Large intestine (tissue), 3 donors: ENCODE measurements at regions not wholly inside any gene's neighbourhood (a gene's known extent, or its start where the extent isn't known, plus 50 kb on each side); places are given as distances from the start of the nearest gene placed in this dataset.

Source experiments
- DNase-seq, 2 donors: peaks; one replicate each; pipeline versions ENCODE4 v3.0.0 to v3.0.0-alpha.2; 2013
- H3K27ac ChIP-seq: one replicate; pipeline ENCODE4 v1.5.1; 2013; ENCODE audit warnings: low read length
- H3K27me3 ChIP-seq: 2 replicates; pipeline ENCODE4 v1.6.1; 2013; ENCODE audit warnings: low read length; ENCODE audit not compliant: control insufficient read depth, insufficient read depth
- H3K36me3 ChIP-seq: 2 replicates; pipeline ENCODE4 v1.6.1; 2013; ENCODE audit warnings: low read length; ENCODE audit not compliant: control insufficient read depth, insufficient read depth
- H3K4me1 ChIP-seq: one replicate; pipeline ENCODE4 v1.6.1; 2013; ENCODE audit warnings: low read length; ENCODE audit not compliant: control insufficient read depth, insufficient read depth
- H3K4me3 ChIP-seq: one replicate; pipeline ENCODE4 v1.5.1; 2013; ENCODE audit warnings: low read length
- H3K9me3 ChIP-seq: one replicate; pipeline ENCODE4 v1.6.1; 2013; ENCODE audit warnings: mild to moderate bottlenecking, low read depth, low read length, moderate library complexity; ENCODE audit not compliant: control insufficient read depth
- WGBS: methylation state at CpG from one replicate; pipeline ENCODE4 v1.1.5; 2013; ENCODE audit warnings: low lambda C conversion rate; ENCODE audit not compliant: insufficient coverage; 5-methylcytosine and 5-hydroxymethylcytosine counted together

DNA sequence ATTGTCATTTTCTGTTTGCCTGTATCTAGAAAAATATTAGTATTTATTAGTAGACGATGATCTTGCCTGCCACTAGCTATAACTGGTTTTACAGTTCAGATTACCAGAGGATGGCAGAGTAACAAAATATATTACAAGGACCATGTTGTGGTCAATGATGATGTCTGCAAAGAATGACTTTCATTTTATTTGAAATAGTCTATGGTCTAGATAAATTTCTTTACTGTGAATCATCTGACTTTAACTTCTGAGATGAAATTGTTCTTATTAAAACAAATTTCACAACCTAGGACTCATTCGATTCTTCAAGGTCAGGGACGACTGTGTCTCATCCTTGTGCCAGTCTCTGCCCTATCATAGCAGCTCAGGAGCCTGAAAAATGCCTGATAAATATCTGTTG is 637.8 kb upstream of the KLF12 start:
- Histone ChIP-seq H3K4me3 (no peak overlapping the region), H3K27me3 (no peaks in the 10 kb centered on the region), H3K36me3 (no peaks in the 10 kb centered on the region), H3K9me3 (no peaks in the 10 kb centered on the region), H3K27ac (no peak overlapping the region), H3K4me1 (no peaks in the 10 kb centered on the region)
- DNase-seq, result no peak
- WGBS, result 100% methylated on average over 2 of the region's 3 CpGs

DNA sequence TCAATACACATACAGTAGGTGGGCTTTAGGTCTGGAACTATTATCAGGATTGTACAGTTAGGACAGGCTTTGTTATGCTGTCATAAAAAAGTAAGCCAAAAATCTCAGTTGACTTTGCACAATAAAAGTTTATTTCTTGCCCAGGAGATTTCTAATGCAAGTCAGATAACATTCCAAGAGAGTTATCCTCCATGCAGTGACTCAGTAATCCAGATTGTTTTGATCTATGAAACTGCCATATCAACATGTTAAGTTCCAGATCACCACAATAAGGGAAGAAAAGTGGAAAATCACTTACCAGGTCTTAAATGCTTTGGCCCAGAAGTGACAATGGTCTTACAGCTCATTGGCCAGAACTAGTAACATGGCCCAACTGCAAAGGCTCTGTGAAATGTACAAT is 636.2 kb upstream of the KLF12 start:
- H3K27ac ChIP-seq, result no peak overlapping the region
- H3K36me3 ChIP-seq, result no peaks in the 10 kb centered on the region
- H3K4me1 ChIP-seq, result no peaks in the 10 kb centered on the region
- H3K4me3 ChIP-seq, result no peak overlapping the region
- no peaks in the 10 kb centered on the region for H3K9me3 ChIP-seq
- H3K27me3 ChIP-seq, result no peaks in the 10 kb centered on the region
- no peak for DNase-seq

DNA sequence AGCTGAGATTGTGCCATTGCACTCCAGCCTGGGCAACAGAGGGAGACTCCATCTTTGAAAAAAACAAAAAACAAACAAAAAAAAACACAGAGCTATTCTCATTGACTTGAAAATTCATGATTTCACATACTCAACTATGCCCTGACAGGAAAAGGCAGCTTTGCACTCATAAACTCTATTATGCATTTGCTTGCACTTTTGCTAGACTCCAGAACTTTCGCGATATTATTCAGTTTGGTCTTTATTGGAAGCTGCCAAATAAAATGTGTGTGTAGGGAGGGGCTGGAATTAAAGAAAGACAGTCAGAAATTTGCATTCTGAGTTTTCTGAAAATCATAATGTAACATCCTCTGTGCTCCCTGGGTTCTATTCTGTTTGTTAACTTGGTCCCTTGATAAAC is 635.1 kb upstream of the KLF12 start:
- H3K4me1 ChIP-seq, result no peaks in the 10 kb centered on the region
- no peaks in the 10 kb centered on the region for H3K27me3 ChIP-seq
- DNase-seq, result no peak
- no peak overlapping the region for H3K4me3 ChIP-seq
- no peak overlapping the region for H3K27ac ChIP-seq
- WGBS, result no CpG with 5 or more reads among the region's 2 CpGs
- no peaks in the 10 kb centered on the region for H3K36me3 ChIP-seq
- H3K9me3 ChIP-seq, result no peaks in the 10 kb centered on the region

DNA sequence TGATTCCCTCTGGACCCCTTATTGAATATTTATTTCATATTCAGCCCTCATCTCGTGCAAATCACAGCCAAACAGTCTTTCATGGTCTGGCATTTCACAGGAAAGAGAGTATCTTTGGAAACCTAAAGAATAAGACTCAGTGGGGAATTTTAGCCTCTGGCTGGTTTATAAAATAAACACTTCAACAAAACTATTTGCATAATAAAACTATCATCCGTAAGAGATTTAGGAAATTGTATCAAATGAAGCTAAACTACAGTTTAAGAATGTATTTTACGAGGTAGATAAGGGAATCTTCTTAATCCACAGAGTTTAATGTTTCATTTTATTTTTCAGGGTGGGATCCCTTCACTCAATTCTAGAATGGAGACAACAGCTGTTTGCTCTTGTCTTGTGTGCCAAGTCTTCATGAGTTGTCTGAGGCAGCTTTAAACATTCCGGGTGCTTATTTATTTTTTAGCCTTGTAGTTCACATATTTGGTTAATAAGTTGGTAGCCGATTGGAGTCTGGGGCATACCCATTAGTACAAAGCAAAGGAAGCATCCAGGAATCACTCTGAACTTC is 634.4 kb upstream of the KLF12 start:
- Histone ChIP-seq H3K36me3 (no peaks in the 10 kb centered on the region), H3K4me1 (no peaks in the 10 kb centered on the region), H3K27ac (no peak overlapping the region), H3K9me3 (no peaks in the 10 kb centered on the region), H3K4me3 (no peak overlapping the region), H3K27me3 (no peaks in the 10 kb centered on the region)
- DNase-seq, result no peak
- 48% methylated on average over 2 of the region's 5 CpGs for WGBS

DNA sequence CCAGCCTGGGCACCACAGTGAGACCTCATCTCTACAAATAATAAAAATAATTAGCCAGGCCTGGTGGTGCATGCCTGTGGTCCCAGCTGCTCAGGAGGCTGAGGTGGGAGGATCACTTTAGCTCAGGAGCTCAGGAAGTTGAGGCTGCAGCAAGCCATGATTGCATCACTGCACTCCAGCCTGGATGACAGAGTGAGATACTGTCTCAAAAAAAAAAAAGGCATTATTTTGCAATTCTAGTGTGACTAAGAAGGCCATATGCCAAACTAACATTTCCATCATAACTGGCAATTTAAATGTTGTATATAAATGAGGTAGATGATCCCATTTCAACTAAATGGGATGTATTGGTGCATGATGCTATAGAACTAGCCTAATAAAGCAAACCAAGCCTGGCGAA is 632.8 kb upstream of the KLF12 start:
- no peak for DNase-seq
- H3K27ac ChIP-seq, result no peak overlapping the region
- no peak overlapping the region for H3K4me3 ChIP-seq
- no peaks in the 10 kb centered on the region for H3K4me1 ChIP-seq
- H3K27me3 ChIP-seq, result no peaks in the 10 kb centered on the region
- H3K9me3 ChIP-seq, result no peaks in the 10 kb centered on the region
- WGBS, result 100% methylated on average over 1 of the region's 1 CpG
- H3K36me3 ChIP-seq, result no peaks in the 10 kb centered on the region

DNA sequence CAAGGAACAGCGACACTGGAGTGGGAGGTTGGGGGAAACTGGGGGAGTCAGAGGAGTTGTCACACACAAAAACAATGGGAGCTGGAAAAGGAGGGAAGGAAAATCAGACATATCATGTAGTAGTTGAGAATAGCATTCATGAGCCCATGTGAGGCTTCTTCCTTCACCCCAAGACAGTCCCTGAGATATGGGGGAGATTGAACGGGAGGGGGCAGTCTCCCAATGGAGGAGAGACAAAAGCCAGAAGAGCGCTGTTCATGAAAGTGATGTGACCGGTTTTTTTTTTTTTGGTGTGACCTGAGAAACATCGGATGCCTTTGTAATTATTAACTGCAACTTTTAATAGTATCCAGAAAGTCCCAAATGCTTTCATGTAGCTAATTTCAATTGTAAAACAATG is 631.8 kb upstream of the KLF12 start:
- Histone ChIP-seq H3K27me3 (no peaks in the 10 kb centered on the region), H3K4me3 (no peak overlapping the region), H3K36me3 (no peaks in the 10 kb centered on the region), H3K4me1 (no peaks in the 10 kb centered on the region), H3K27ac (no peak overlapping the region), H3K9me3 (no peaks in the 10 kb centered on the region)
- DNase-seq, result no peak
- WGBS, result 100% methylated on average over 1 of the region's 5 CpGs

DNA sequence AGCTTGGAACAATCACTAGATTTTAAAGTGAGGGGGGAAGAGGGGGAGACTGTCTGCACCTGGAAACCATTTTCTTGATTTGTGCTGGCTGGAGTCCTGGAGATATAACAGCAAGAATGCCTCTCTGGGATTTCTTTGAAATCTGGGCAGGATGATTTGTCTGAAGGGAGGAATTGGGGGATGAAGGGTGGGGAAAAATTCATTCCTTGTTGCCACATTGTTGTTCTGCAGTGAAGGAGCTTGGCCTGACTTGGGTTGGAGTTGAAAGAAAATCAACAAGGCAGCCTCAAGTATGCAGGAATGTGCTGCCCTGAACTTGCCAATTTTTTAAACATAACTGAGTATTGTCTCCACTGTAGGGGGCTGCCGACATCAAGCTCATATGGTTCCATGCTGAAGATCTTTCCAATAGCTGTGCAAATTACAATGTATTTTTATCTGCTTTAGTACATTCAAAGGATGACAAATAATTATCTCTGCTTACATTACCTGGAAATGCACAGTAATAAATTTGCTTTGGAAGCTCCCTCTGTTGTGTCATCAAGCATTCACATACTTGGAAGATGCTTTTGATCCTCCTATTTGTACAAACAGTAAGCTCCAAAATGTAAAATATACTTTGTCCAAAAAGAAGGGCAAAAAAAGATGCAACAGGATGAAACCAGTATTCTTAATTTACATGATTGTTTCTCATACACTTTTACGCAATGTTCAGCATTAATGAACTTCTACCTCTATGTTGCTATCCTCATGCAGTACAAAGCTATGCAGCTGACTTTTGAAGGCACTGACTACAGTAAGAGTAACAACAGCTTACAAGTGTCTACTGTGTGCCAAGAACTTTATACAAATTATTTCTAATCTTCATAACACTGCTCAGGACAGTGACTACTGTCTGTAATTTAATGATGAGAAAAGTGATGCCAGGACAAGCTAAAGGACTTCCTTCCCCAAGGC is 627.9 kb upstream of the KLF12 start:
- DNase-seq, result no peak
- 81% methylated on average over 2 of the region's 2 CpGs for WGBS
- H3K27ac ChIP-seq, result no peak overlapping the region
- no peaks in the 10 kb centered on the region for H3K27me3 ChIP-seq
- H3K36me3 ChIP-seq, result no peaks in the 10 kb centered on the region
- no peaks in the 10 kb centered on the region for H3K4me1 ChIP-seq
- H3K9me3 ChIP-seq, result no peaks in the 10 kb centered on the region
- H3K4me3 ChIP-seq, result no peak overlapping the region

DNA sequence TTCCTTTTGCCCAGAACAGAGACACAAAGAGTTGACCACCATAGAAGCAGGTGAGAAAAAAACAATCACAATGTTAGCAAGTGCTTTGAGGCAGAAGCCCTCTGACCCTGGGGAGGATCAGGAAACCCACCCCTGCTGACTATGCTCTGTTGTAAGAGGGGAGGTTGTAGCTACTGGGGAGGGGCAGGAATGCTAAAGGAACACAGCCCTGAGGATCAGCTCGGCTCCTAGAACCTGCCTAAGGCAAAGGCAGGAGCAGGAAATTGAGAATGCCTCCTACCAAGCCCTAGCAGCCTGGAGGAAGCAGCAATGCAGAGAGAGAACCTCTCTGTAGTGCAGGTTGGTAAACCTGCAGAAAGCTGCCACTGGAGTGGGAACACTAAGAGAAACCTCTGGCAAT is 624.0 kb upstream of the KLF12 start:
- Histone ChIP-seq H3K27me3 (no peaks in the 10 kb centered on the region), H3K36me3 (no peaks in the 10 kb centered on the region), H3K4me1 (no peaks in the 10 kb centered on the region), H3K27ac (no peak overlapping the region), H3K4me3 (no peak overlapping the region), H3K9me3 (no peaks in the 10 kb centered on the region)
- WGBS, result no CpG with 5 or more reads among the region's 1 CpG
- no peak for DNase-seq

DNA sequence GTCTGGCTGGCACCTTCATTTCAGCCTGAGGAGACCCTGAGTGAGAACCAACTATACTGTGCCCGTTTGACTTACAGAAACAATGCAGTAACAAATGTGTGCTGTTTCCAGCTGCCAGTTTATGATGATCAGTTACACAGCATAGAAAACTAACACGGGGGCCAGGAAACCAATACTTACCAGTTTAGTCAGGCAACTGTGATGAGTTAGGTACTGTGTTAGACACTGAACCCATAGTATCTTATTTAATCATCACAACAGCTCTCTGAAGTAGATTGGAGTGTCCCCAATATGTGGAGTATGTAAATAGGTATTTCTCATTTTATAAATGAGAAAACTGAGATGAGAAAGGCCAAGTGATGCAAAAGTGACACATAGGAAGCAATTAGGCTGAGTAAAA is 620.9 kb upstream of the KLF12 start:
- H3K36me3 ChIP-seq, result no peaks in the 10 kb centered on the region
- WGBS, result no CpG with 5 or more reads among the region's 2 CpGs
- H3K9me3 ChIP-seq, result no peaks in the 10 kb centered on the region

DNA sequence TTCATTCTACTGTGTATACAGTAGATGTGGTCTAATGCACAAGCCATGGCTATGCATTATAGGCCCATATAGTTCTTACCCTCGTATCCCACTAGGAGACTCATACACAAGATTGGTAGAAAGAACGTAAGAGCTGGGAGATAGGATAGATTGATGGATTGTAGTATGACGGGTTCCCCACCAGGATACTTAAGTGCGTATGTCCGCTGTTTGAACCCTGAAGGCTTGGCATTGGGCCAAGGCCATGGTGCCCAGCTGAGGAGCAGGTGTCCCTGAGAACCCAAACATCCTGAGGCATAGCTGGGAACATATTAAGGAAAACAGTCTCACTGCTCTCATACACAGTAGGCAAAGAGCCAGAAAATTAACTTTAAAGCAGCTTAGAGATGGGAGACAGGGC is 617.5 kb upstream of the KLF12 start:
- Histone ChIP-seq H3K27me3 (no peaks in the 10 kb centered on the region), H3K9me3 (no peaks in the 10 kb centered on the region), H3K4me3 (no peak overlapping the region), H3K36me3 (no peaks in the 10 kb centered on the region), H3K27ac (no peak overlapping the region), H3K4me1 (no peaks in the 10 kb centered on the region)
- DNase-seq, result no peak
- WGBS, result no CpG with 5 or more reads among the region's 5 CpGs

More for the DNA sequence above, 620.9 kb upstream of the KLF12 start:
- no peak overlapping the region for H3K4me3 ChIP-seq
- no peaks in the 10 kb centered on the region for H3K4me1 ChIP-seq
- no peaks in the 10 kb centered on the region for H3K27me3 ChIP-seq
- no peak overlapping the region for H3K27ac ChIP-seq
- no peak for DNase-seq
